Neural progenitor cell (in vitro differentiated cells): ENCODE measurements at regions not wholly inside any gene's neighbourhood (a gene's known extent, or its start where the extent isn't known, plus 50 kb on each side); places are given as distances from the start of the nearest gene placed in this dataset.

ENCODE experiments used
- EZH2 ChIP-seq: fragments of 200-600 bp; sonication (generic); IDR thresholded peaks from 2 replicates; pipeline ENCODE4 v1.6.1; 2017; ENCODE audit warnings: antibody characterized with exemption, mild to moderate bottlenecking, moderate library complexity
- TF ChIP-seq, protein P1 (sequence below): fragments of 200-600 bp; sonication (generic); IDR thresholded peaks from 2 replicates; pipeline ENCODE4 v1.5.1; 2017; ENCODE audit warnings: antibody characterized with exemption, mild to moderate bottlenecking

DNA sequence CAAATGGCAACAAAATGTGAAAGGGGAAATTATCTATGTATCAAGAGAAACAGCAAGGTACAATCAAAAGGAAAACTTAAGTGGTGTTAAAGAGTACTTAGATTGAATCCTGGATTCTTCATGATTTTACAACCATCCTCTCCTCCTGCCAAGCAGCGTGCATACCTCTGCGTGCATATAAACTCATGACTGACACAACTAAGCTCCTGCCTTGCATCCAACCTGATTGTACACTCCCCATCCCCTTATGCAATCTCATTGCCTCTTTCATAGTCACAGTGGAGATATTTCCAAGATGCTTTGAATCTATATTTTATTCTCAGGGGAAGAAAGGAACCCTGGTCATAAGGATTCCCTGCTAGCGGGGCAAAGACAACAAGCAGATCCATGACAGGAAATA lies 499.9 kb downstream of the KCTD12 start:
- TF ChIP-seq, protein P1, sequence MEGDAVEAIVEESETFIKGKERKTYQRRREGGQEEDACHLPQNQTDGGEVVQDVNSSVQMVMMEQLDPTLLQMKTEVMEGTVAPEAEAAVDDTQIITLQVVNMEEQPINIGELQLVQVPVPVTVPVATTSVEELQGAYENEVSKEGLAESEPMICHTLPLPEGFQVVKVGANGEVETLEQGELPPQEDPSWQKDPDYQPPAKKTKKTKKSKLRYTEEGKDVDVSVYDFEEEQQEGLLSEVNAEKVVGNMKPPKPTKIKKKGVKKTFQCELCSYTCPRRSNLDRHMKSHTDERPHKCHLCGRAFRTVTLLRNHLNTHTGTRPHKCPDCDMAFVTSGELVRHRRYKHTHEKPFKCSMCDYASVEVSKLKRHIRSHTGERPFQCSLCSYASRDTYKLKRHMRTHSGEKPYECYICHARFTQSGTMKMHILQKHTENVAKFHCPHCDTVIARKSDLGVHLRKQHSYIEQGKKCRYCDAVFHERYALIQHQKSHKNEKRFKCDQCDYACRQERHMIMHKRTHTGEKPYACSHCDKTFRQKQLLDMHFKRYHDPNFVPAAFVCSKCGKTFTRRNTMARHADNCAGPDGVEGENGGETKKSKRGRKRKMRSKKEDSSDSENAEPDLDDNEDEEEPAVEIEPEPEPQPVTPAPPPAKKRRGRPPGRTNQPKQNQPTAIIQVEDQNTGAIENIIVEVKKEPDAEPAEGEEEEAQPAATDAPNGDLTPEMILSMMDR = no peak
- TF ChIP-seq EZH2 = no peak
